Endothelial cell (in vitro differentiated cells): ENCODE measurements at regions not wholly inside any gene's neighbourhood (a gene's known extent, or its start where the extent isn't known, plus 50 kb on each side); places are given as distances from the start of the nearest gene placed in this dataset.

Experiments
- DNase-seq: peaks from one replicate; pipeline ENCODE4 v3.0.0; 2021; ENCODE audit warnings: low spot score
- H3K27ac Mint-ChIP-seq: one replicate; pipeline ENCODE4 v1.8.0; 2021; ENCODE audit warnings: mixed read lengths, inconsistent platforms; ENCODE audit not compliant: unreplicated experiment
- H3K27me3 Mint-ChIP-seq: one replicate; pipeline ENCODE4 v1.8.0; 2021; ENCODE audit warnings: mild to moderate bottlenecking, moderate library complexity, mixed read lengths, inconsistent platforms; ENCODE audit not compliant: unreplicated experiment
- H3K36me3 Mint-ChIP-seq: one replicate; pipeline ENCODE4 v1.8.0; 2021; ENCODE audit warnings: mild to moderate bottlenecking, low read depth, mixed read lengths, inconsistent platforms; ENCODE audit not compliant: unreplicated experiment
- H3K4me1 Mint-ChIP-seq: one replicate; pipeline ENCODE4 v1.8.0; 2021; ENCODE audit warnings: mild to moderate bottlenecking, mixed read lengths, inconsistent platforms; ENCODE audit not compliant: unreplicated experiment
- H3K4me3 Mint-ChIP-seq: one replicate; pipeline ENCODE4 v1.8.0; 2021; ENCODE audit warnings: mild to moderate bottlenecking, mixed read lengths, inconsistent platforms; ENCODE audit not compliant: unreplicated experiment
- H3K9me3 Mint-ChIP-seq: one replicate; pipeline ENCODE4 v1.8.0; 2021; ENCODE audit warnings: mixed read lengths, inconsistent platforms; ENCODE audit not compliant: unreplicated experiment
- CTCF ChIP-seq: fragments of 200-600 bp; sonication (generic); IDR thresholded peaks from one replicate; pipeline ENCODE4 v1.5.0; 2021; ENCODE audit warnings: antibody characterized with exemption; ENCODE audit not compliant: unreplicated experiment

- no peak overlapping the region for H3K4me3 Mint-ChIP-seq
- H3K9me3 Mint-ChIP-seq: no peaks in the 10 kb centered on the region
Observed at GRCh38 chrX:39577985-39578869, 519.5 kb downstream of the BCOR start.

GRCh38 chrX:39580043-39580442, 517.7 kb downstream of the BCOR start:
- no peak for DNase-seq
- no peak overlapping the region for H3K4me3 Mint-ChIP-seq
- H3K36me3 Mint-ChIP-seq: no peaks in the 10 kb centered on the region
- no peaks in the 10 kb centered on the region for H3K4me1 Mint-ChIP-seq
- TF ChIP-seq CTCF: no peak
- no peak overlapping the region for H3K27ac Mint-ChIP-seq
- H3K9me3 Mint-ChIP-seq: no peaks in the 10 kb centered on the region
- H3K27me3 Mint-ChIP-seq: no peaks in the 10 kb centered on the region

More at GRCh38 chrX:39577985-39578869, 519.5 kb downstream of the BCOR start:
- no peak overlapping the region for H3K27ac Mint-ChIP-seq
- no peaks in the 10 kb centered on the region for H3K4me1 Mint-ChIP-seq
- no peaks in the 10 kb centered on the region for H3K27me3 Mint-ChIP-seq
- TF ChIP-seq CTCF: no peak
- no peak for DNase-seq
- no peaks in the 10 kb centered on the region for H3K36me3 Mint-ChIP-seq

GRCh38 chrX:39581411-39581810, 516.3 kb downstream of the BCOR start:
- Mint-ChIP-seq H3K4me3 (no peak overlapping the region), H3K9me3 (no peaks in the 10 kb centered on the region)

DNA sequence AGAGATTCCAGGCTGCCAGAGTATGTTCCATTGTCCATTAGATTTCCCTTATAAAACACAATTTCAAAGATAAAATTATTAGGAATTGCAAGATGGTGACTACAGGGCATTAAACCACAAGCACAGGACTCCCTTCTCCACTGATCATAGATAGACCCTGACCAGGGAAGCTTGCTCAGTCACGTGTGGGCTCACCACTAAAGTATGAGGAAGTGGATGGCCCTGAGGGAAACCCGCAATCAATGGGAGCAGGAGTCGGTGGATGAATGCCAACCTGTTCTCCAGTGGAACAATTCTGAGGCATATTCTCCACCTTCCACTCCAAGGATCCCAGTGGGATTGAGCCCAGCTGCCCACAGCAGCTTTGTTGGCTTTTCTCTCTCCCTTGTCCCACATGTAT, 515.7 kb downstream of the BCOR start:
- H3K4me3 Mint-ChIP-seq: no peak overlapping the region
- no peak overlapping the region for H3K27ac Mint-ChIP-seq

More at GRCh38 chrX:39581411-39581810, 516.3 kb downstream of the BCOR start:
- no peak for TF ChIP-seq CTCF
- DNase-seq: no peak
- no peak overlapping the region for H3K27ac Mint-ChIP-seq
- no peaks in the 10 kb centered on the region for H3K4me1 Mint-ChIP-seq
- no peaks in the 10 kb centered on the region for H3K27me3 Mint-ChIP-seq
- H3K36me3 Mint-ChIP-seq: no peaks in the 10 kb centered on the region

More for the DNA sequence above, 515.7 kb downstream of the BCOR start:
- no peaks in the 10 kb centered on the region for H3K36me3 Mint-ChIP-seq
- no peak for DNase-seq
- no peaks in the 10 kb centered on the region for H3K4me1 Mint-ChIP-seq
- no peaks in the 10 kb centered on the region for H3K27me3 Mint-ChIP-seq
- H3K9me3 Mint-ChIP-seq: no peaks in the 10 kb centered on the region
- TF ChIP-seq CTCF: no peak
